Spleen (tissue), 11 donors: ENCODE measurements at regions not wholly inside any gene's neighbourhood (a gene's known extent, or its start where the extent isn't known, plus 50 kb on each side); places are given as distances from the start of the nearest gene placed in this dataset.

Experiments
- DNase-seq: peaks from one replicate; pipeline ENCODE4 v3.0.0-alpha.2; 2020
- H3K27ac ChIP-seq, 8 donors: fragments of 200-600 bp; sonication (generic) in 7 of 8; 1 replicate in 4 of 8; 2 replicates in 4 of 8; pipeline versions ENCODE4 v1.5.0 to v1.8.0; 2016 to 2021; ENCODE audit warnings: inconsistent platforms in 4 of 8, mild to moderate bottlenecking in 4 of 8, moderate library complexity in 1 of 8
- H3K27me3 ChIP-seq, 7 donors: fragments of 200-600 bp; sonication (generic) in 6 of 7; replicated peaks in 1 of 7; 1 replicate in 4 of 7; 2 replicates in 3 of 7; pipeline versions ENCODE4 v1.5.0 to v1.8.0; 2016 to 2021; ENCODE audit warnings: inconsistent platforms in 3 of 7, mild to moderate bottlenecking in 1 of 7
- H3K36me3 ChIP-seq, 6 donors: fragments of 200-600 bp; sonication (generic) in 5 of 6; 1 replicate in 4 of 6; 2 replicates in 2 of 6; pipeline versions ENCODE4 v1.5.0 to v1.8.0; 2016 to 2021; ENCODE audit warnings: inconsistent platforms in 2 of 6
- H3K4me1 ChIP-seq, 6 donors: fragments of 200-600 bp; sonication (generic) in 5 of 6; 1 replicate in 3 of 6; 2 replicates in 3 of 6; pipeline versions ENCODE4 v1.5.0 to v1.8.0; 2016 to 2021; ENCODE audit warnings: inconsistent platforms in 3 of 6
- H3K4me3 ChIP-seq, 8 donors: fragments of 200-600 bp; sonication (generic) in 7 of 8; 1 replicate in 4 of 8; 2 replicates in 4 of 8; pipeline versions ENCODE4 v1.5.0 to v1.8.0; 2016 to 2021; ENCODE audit warnings: inconsistent platforms in 4 of 8, mild to moderate bottlenecking in 4 of 8, moderate library complexity in 2 of 8
- H3K9me3 ChIP-seq, 8 donors: fragments of 200-600 bp; sonication (generic) in 7 of 8; 1 replicate in 4 of 8; 2 replicates in 4 of 8; pipeline versions ENCODE4 v1.5.0 to v1.8.0; 2016 to 2021; ENCODE audit warnings: inconsistent platforms in 4 of 8
- POLR2A ChIP-seq, 3 donors: fragments of 450-650 bp; IDR thresholded peaks; one replicate each; pipeline ENCODE4 v1.5.1; 2017; ENCODE audit warnings: antibody characterized with exemption in 3 of 3, mild to moderate bottlenecking in 1 of 3
- POLR2AphosphoS5 ChIP-seq, 3 donors: sonication (generic); formaldehyde crosslinking; IDR thresholded peaks; one replicate each; pipeline ENCODE4 v1.5.1; 2017; ENCODE audit warnings: antibody characterized with exemption in 3 of 3
- WGBS, 5 donors: extraction: QIAGEN DNeasy Blood & Tissue Kit in 3 of 5; methylation state at CpG; one replicate each; pipeline versions ENCODE4 v1.1.5 to v1.1.7; 2013 to 2018; 5-methylcytosine and 5-hydroxymethylcytosine counted together
- intact Hi-C: fragments of 100-400 bp; cut with DNase I; formaldehyde crosslinking; loops from one replicate; pipeline ENCODE4 v1.15.0; 2023; ENCODE audit warnings: low total_unique reads
- TF ChIP-seq, protein P1 (sequence below), 11 experiments: fragments of 200-600 bp in 7 of 11; fragments of 450-650 bp in 4 of 11; sonication (generic) in 4 of 11; IDR thresholded peaks in 8 of 11; conservative IDR thresholded peaks in 3 of 11; 1 replicate in 7 of 11; 2 replicates in 4 of 11; pipeline versions ENCODE4 v1.4.0 to v1.8.0; 2016 to 2021; ENCODE audit warnings: antibody characterized with exemption in 11 of 11, inconsistent platforms in 4 of 11, mild to moderate bottlenecking in 1 of 11
- donor health status: healthy with polysubstance abuse.
- donor health status: DM: no; HTN: no; CAD: no; lungs with moderate emphysema.
- donor health status: DM: no; HTN: no; CAD: no.
- donor health status: Bipolar disorder and iron deficiency.
- donor health status: healthy.
- donor health status: DM: no; HTN: no; CAD: no.
- donor health status: DM: yes; HTN: yes; CAD: no.

DNA sequence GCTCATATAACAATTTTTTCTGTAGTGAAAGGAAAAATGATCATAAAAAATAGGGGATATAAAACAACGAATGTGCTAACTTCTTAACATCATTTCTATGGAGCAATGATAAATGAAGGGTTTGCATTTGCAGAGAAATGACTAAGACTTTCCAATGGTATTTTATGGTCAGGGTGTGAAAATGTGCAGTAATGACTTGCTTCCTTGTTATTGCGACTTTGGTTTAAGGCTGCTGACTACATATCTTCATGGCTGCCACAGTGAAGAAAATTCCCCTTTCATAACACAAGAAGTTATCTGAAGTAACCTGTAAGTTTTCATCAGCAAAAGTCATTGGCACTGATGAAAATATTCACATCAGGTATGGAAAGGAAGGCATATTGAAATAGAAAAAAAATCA, 166.1 kb upstream of the NRG3 start:
- no peak overlapping the region for H3K27ac ChIP-seq
- intact Hi-C loops: no loop called here
- no peaks in the 10 kb centered on the region for H3K36me3 ChIP-seq
- no peak overlapping the region for H3K4me3 ChIP-seq
- H3K4me1 ChIP-seq: no peaks in the 10 kb centered on the region
- no peak for TF ChIP-seq POLR2A (IDR thresholded peaks at IDR 0.05)
- TF ChIP-seq, protein P1, sequence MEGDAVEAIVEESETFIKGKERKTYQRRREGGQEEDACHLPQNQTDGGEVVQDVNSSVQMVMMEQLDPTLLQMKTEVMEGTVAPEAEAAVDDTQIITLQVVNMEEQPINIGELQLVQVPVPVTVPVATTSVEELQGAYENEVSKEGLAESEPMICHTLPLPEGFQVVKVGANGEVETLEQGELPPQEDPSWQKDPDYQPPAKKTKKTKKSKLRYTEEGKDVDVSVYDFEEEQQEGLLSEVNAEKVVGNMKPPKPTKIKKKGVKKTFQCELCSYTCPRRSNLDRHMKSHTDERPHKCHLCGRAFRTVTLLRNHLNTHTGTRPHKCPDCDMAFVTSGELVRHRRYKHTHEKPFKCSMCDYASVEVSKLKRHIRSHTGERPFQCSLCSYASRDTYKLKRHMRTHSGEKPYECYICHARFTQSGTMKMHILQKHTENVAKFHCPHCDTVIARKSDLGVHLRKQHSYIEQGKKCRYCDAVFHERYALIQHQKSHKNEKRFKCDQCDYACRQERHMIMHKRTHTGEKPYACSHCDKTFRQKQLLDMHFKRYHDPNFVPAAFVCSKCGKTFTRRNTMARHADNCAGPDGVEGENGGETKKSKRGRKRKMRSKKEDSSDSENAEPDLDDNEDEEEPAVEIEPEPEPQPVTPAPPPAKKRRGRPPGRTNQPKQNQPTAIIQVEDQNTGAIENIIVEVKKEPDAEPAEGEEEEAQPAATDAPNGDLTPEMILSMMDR (IDR thresholded peaks at IDR 0.05 in 8 of 11, conservative IDR thresholded peaks at IDR 0.05 in 3 of 11): no peak
- no peak for TF ChIP-seq POLR2AphosphoS5 (IDR thresholded peaks at IDR 0.05)
- no peaks in the 10 kb centered on the region for H3K27me3 ChIP-seq
- H3K9me3 ChIP-seq: peaks cover 0 to 16% (median 6%) of the 10 kb centered on the region in 8 donors
- DNase-seq: no peak
- 26 to 51% (median 34%) methylated on average over 2 of the region's 2 CpGs for WGBS, 5 donors

DNA sequence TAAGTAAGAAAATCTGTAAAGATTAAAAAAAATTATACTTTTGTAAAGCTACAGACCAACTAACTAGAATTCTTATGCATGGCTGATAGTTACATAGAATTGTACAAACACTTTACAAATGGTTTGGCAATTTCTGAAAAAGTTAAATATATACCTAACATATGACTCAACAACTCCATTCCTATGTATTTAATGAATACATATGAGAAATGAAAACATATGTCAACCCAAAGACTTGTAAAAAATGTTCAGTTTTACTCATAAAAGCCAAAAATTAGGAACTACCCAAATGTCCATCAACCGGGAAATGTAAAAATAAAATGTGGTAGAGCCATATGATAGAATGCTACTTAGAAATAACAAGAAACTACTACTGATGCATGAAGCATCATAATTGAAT, 152.6 kb upstream of the NRG3 start:
- Histone ChIP-seq H3K27me3 (no peaks in the 10 kb centered on the region), H3K4me3 (no peak overlapping the region), H3K27ac (no peak overlapping the region)

DNA sequence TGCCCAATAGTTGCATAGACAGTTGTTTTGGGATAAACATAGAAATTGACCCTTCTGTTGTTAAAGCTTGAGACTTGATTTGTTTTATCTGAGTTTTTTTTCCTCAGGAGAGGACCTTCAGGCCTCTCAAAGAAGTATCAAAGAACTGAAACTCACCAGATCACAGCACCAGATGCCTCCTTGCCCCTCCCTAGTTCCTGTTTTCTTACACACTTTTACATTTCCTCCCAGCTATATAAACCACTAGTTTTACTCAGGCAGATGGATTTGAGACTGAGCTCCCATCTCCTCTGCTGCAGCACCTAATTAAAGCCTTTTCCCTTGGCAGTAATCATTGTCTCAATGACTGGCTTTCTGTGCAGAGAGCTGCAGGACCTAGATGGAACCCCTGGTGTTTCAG, 150.6 kb upstream of the NRG3 start:
- H3K4me1 ChIP-seq: no peaks in the 10 kb centered on the region
- no peak for TF ChIP-seq POLR2A (IDR thresholded peaks at IDR 0.05)
- TF ChIP-seq, protein P1 (IDR thresholded peaks at IDR 0.05 in 8 of 11, conservative IDR thresholded peaks at IDR 0.05 in 3 of 11): no peak
- TF ChIP-seq POLR2AphosphoS5 (IDR thresholded peaks at IDR 0.05): no peak
- no peak overlapping the region for H3K27ac ChIP-seq
- intact Hi-C loops: no loop called here
- H3K9me3 ChIP-seq: peaks cover 0 to 4% (median 0%) of the 10 kb centered on the region in 8 donors
- H3K4me3 ChIP-seq: no peak overlapping the region
- H3K27me3 ChIP-seq: no peaks in the 10 kb centered on the region
- DNase-seq: no peak
- H3K36me3 ChIP-seq: no peaks in the 10 kb centered on the region

More for the DNA sequence above, 152.6 kb upstream of the NRG3 start:
- DNase-seq: no peak
- no peaks in the 10 kb centered on the region for H3K4me1 ChIP-seq
- no peaks in the 10 kb centered on the region for H3K36me3 ChIP-seq
- H3K9me3 ChIP-seq: peaks cover 0 to 24% (median 8%) of the 10 kb centered on the region in 8 donors
- intact Hi-C loops: no loop called here
- WGBS, 5 donors: 83 to 93% (median 88%) methylated on average over 1 of the region's 1 CpG
- no peak for TF ChIP-seq POLR2A (IDR thresholded peaks at IDR 0.05)

DNA sequence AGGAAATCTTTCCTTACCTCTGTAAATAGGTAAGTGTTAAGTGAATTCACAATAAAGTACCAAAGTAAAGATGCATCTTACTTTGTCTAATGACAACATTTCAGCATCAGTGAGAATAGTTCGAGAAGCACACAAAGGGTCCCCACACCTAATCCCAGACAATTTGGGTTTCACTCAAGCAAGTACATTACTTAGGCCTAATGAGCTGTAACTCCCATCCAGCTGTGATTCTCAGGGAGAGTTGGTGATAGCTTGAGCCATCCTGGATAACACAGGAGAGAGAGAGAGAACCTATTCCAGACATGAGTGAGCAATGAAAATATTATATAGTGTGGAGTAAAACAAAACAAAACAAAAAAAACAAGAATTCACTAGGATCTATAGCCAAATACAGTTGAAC, 149.1 kb upstream of the NRG3 start:
- Histone ChIP-seq H3K4me3 (no peak overlapping the region), H3K27ac (no peak overlapping the region), H3K27me3 (no peaks in the 10 kb centered on the region), H3K9me3 (peaks cover 0 to 5% (median 0%) of the 10 kb centered on the region in 8 donors), H3K4me1 (no peaks in the 10 kb centered on the region), H3K36me3 (no peaks in the 10 kb centered on the region)
- DNase-seq: no peak
- TF ChIP-seq, protein P1 (IDR thresholded peaks at IDR 0.05 in 8 of 11, conservative IDR thresholded peaks at IDR 0.05 in 3 of 11): no peak
- TF ChIP-seq POLR2A (IDR thresholded peaks at IDR 0.05) (no peak), POLR2AphosphoS5 (IDR thresholded peaks at IDR 0.05) (no peak)
- 67 to 82% (median 75%) methylated on average over 1 of the region's 1 CpG for WGBS, 5 donors
- intact Hi-C loops: no loop called here

DNA sequence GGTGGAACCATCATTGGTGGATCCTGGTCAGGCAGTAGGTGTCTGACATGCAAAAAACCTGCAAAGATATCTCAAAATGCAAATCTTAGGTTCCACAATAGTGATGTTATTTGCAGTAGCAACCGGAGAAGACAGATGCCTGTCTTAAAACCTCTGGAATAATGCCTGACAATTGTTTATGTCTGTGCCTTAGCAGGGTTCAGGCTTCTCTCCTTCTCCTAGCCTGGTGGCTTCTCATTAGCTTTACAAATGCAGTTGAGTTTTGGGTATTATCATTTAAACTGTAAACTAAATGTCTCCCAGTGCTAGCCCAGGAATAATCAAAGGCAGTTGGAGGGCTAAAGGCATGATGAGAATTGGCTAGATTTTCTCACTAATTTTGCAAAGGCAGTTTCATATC, 146.3 kb upstream of the NRG3 start:
- intact Hi-C loops: no loop called here
- Histone ChIP-seq H3K4me1 (no peaks in the 10 kb centered on the region), H3K9me3 (peaks cover 0 to 7% (median 0%) of the 10 kb centered on the region in 8 donors), H3K4me3 (no peak overlapping the region), H3K27ac (no peak overlapping the region), H3K27me3 (no peaks in the 10 kb centered on the region), H3K36me3 (no peaks in the 10 kb centered on the region)
- no peak for DNase-seq
- no peak for TF ChIP-seq POLR2A (IDR thresholded peaks at IDR 0.05)
- TF ChIP-seq, protein P1 (IDR thresholded peaks at IDR 0.05 in 8 of 11, conservative IDR thresholded peaks at IDR 0.05 in 3 of 11): no peak
- TF ChIP-seq POLR2AphosphoS5 (IDR thresholded peaks at IDR 0.05): no peak
- 67 to 87% (median 84%) methylated on average over 1 of the region's 1 CpG for WGBS, 5 donors
